Mesenteric fat pad (tissue), 1 donor: ENCODE measurements at regions not wholly inside any gene's neighbourhood (a gene's known extent, or its start where the extent isn't known, plus 50 kb on each side); places are given as distances from the start of the nearest gene placed in this dataset.

Experiments used
- DNase-seq: peaks from one replicate; pipeline ENCODE4 v3.0.0-alpha.2; 2020; ENCODE audit warnings: low spot score
- donor health status: DM: yes; HTN: yes; CAD: no.

DNA sequence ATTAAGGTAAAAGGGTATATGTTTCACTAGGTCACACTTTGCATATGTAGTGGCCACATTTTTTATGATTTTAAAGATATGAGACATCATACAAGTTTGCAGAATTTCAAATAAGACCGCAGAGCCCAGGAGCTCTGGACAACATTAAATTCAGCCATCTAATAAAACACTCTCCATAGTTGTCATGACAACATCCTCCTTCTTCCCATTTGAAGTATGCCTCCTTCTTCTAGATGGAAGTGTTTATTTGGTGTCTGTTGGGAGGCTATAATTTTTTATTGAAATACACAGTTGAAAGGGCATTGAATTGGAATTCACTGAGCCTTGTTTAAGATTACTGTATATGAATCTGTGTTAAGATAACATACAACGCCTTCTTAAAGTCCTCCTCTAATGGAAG, 467.3 kb downstream of the CMPK2 start:
- DNase-seq = no peak

GRCh38 chr2:6401301-6401700, 464.4 kb downstream of the CMPK2 start:
- DNase-seq = no peak

- no peak for DNase-seq
Observed at GRCh38 chr2:6408057-6408456, 457.6 kb downstream of the CMPK2 start.

DNA sequence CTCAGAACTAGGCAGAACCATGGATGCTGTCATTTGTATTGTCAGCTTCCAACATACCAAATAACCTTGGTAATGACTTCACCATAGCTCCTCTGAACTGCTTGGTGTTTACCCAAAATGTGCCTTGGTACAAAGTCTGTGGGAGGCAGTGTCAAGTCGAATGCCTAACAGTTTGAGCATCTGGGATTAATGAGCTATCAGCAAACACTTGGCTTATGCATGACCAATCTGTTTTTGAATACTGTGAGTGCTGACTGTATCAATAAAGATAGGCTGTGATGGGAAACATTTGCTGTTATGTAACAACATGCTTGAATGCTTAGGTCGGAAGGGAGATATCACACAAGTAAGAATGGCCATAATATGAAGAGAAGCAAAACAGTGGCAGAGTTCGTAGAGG, 455.4 kb downstream of the CMPK2 start:
- no peak for DNase-seq

DNA sequence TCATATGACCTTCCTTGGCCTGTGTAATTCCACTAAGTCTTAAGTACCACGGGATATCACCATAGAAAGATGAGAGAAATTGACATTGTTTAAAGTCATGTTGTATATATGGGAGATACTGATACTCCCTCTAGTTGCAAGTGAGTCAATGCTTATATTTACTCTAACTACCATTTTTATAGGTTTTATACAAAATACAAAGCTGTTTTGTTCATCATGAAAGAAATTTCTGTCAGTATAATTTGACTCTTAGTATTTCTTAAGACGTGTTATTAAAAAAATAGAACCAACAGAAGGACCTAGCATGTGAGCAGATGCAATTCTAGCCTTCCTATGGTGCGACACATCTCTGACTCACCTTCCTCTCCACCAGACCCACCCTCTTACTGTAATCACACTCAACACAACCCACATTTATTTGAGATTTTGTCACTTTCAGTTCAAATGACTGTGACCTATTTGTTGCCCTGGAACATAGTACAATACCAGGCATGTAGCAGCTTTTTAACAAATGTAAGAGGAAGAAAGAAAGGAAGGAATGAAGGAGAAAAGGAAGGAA, 453.1 kb downstream of the CMPK2 start:
- no peak for DNase-seq

GRCh38 chr2:6417050-6417449, 448.7 kb downstream of the CMPK2 start:
- DNase-seq = no peak

- no peak for DNase-seq
Observed at GRCh38 chr2:6418291-6418690, 447.4 kb downstream of the CMPK2 start.

DNA sequence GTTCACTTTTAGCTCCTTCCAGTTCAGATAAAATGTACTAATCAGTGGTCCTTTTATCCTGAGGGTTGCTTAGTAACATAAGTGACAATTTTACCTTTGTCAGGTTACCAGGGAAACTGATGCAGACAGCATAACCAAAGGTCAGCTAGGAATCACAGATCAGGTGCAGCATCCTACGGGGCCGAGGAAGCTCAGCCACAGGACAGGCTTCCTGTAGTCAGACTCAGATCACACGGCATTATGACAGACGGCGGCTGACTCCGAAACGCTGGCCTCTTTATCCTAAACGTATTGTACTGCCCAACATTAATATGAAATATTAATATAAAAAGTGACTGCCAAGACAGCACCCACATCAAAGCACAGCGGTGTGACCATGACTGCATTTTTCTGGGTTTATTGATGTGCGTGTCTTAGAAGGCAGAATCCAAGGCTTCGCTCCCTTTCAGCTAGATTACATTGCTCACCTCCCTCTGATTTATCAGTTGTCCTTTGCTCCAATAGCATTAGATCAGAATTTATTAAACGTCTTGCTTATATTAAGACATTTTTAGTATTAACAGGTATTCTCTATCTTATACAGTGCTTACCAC, 444.5 kb downstream of the CMPK2 start:
- no peak for DNase-seq

DNA sequence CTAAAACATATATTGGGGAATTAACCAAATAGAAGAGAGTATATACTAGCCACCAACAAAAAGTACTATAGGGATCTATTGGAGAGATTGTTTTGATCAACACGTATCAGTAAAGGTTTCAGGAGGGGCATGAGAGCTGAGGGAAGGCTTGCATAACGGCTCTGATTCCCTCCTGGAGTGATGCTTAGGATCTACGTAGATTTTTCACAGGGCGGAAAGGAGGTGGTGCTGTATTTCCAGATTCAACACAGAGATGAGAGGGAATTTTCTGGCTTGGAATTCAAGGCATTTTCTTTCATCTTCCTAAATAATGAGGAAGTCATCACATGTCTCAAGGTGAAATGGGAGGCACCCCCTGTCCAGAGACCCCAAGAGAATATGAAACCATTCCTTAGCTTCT, 443.8 kb downstream of the CMPK2 start:
- no peak for DNase-seq

- no peak for DNase-seq
Observed at GRCh38 chr2:6423157-6423556, 442.6 kb downstream of the CMPK2 start.

GRCh38 chr2:6423944-6424343, 441.8 kb downstream of the CMPK2 start:
- DNase-seq = no peak

- DNase-seq = no peak
Observed at GRCh38 chr2:6425032-6425431, 440.7 kb downstream of the CMPK2 start.

GRCh38 chr2:6429210-6429986, 436.3 kb downstream of the CMPK2 start:
- DNase-seq = no peak

DNA sequence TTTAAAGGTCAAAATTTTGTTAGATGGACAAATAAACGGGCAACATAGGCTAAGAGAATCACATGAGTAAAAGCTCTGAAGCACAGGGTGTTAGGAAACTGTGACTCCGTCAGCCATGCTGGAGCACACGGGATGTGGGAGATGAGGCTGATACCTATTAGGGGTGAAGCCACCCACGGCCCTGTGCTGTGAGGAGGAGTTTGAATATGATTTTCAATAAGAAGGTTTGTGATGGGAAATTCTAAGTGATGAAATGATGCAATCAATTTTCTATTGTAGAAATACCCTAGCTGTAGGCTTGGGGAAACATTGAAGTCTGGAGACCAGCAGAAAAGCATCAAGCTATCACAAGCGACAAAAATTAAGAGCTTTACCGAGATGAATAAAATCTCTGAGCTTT, 431.3 kb downstream of the CMPK2 start:
- no peak for DNase-seq

- no peak for DNase-seq
Observed at GRCh38 chr2:6441800-6442199, 423.9 kb downstream of the CMPK2 start.

- DNase-seq = no peak
Observed at GRCh38 chr2:6442252-6442985, 423.3 kb downstream of the CMPK2 start.

DNA sequence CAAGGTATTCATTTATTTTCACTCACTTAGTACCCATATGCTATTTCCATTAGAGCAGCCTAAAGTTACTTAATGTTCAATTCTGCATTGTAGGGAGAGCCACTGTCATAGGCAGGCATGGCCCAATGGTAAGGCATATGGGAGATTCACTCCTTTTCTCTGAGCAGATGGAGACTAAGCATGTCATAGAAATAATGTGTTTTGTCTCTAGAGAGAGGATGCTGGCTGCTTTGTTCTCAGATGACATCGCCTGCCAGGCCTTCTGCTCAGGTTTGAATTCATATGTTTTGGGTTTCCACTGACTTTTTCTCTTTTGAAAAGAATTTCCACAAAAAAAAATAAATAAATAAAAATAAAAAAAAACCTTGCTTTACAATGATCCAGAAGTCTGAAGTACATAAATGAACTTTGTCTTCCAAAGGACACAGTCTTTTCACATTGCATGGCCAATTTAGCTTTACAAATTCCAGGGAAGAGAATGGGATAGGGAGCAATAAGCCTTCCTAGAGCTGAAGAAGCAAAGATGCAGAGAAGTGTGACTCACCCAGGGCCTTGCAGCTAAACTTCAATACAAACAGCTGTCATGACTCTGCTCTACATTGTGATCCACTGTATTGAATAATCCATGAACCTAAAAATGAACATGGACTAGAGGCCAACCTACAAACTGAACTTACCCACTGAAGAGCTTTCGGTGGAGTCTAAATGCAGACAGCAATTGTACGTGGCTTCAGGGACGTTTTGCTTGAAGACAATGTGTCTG, 422.5 kb downstream of the CMPK2 start:
- no peak for DNase-seq

- DNase-seq = no peak
Observed at GRCh38 chr2:6444514-6444913, 421.2 kb downstream of the CMPK2 start.

DNA sequence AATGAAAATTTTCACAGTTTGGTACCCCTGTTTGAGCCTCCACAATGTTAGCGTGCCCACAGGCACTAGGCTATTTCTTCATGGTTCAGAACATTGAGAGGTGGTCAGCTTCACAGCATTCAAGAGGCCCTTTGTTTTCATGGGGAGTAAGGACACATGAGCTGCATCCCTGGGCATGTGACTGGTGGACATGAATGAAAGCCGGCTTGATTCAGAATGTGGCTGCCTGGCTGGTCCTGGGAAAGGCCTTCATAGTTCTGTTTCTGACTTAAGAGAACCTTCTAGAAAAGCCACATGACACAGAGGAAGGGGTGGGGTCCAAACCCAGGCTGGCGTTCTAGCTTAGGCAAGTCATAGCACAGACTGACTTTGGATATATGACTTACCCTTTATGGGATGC, 420.6 kb downstream of the CMPK2 start:
- DNase-seq = no peak

- DNase-seq = no peak
Observed at GRCh38 chr2:6446938-6447608, 418.6 kb downstream of the CMPK2 start.

GRCh38 chr2:6448893-6449292, 416.8 kb downstream of the CMPK2 start:
- no peak for DNase-seq
